Brain pericyte (primary cell): ENCODE measurements at regions not wholly inside any gene's neighbourhood (a gene's known extent, or its start where the extent isn't known, plus 50 kb on each side); places are given as distances from the start of the nearest gene placed in this dataset.
"Not testable (repeated sequence)": the region's sequence is repeated elsewhere in the genome, so short reads cannot be mapped to it uniquely, and the experiment has no call there.

Experiments
- DNase-seq: peaks from one replicate; pipeline ENCODE4 v3.0.0-alpha.2; 2012; ENCODE audit warnings: low read depth, low spot score

GRCh38 chr21:17264182-17264581, 248.7 kb upstream of the CXADR start:
- no peak for DNase-seq

GRCh38 chr21:17269760-17270159, 243.1 kb upstream of the CXADR start:
- no peak for DNase-seq

- peak; percentile 49 for DNase-seq
These were observed 242.6 kb upstream of the CXADR start for GRCh38 chr21:17270229-17270628.

- no peak for DNase-seq
These were observed 233.2 kb upstream of the CXADR start for GRCh38 chr21:17279663-17280062.

- DNase-seq = not testable (repeated sequence)
These were observed 219.8 kb upstream of the CXADR start for GRCh38 chr21:17293016-17293562.

GRCh38 chr21:17295997-17296396, 216.8 kb upstream of the CXADR start:
- DNase-seq = no peak

GRCh38 chr21:17299576-17299975, 213.3 kb upstream of the CXADR start:
- not testable (repeated sequence) for DNase-seq

- not testable (repeated sequence) for DNase-seq
These were observed 185.1 kb upstream of the CXADR start for GRCh38 chr21:17327715-17328114.

- DNase-seq = no peak
These were observed 178.4 kb upstream of the CXADR start for GRCh38 chr21:17334484-17334883.

- DNase-seq = no peak
These were observed 172.8 kb upstream of the CXADR start for GRCh38 chr21:17340081-17340480.

GRCh38 chr21:17343055-17343454, 169.8 kb upstream of the CXADR start:
- no peak for DNase-seq

GRCh38 chr21:17348357-17348756, 164.5 kb upstream of the CXADR start:
- DNase-seq = no peak

- no peak for DNase-seq
These were observed 164.0 kb upstream of the CXADR start for GRCh38 chr21:17348849-17349248.

- DNase-seq = no peak
These were observed 161.1 kb upstream of the CXADR start for GRCh38 chr21:17351766-17352165.

- DNase-seq = no peak
These were observed 159.7 kb upstream of the CXADR start for GRCh38 chr21:17352996-17353655.

- no peak for DNase-seq
These were observed 153.1 kb upstream of the CXADR start for GRCh38 chr21:17359781-17360180.

GRCh38 chr21:17368748-17369363, 144.0 kb upstream of the CXADR start:
- DNase-seq = no peak

GRCh38 chr21:17370263-17370662, 142.6 kb upstream of the CXADR start:
- no peak for DNase-seq

GRCh38 chr21:17370916-17371315, 141.9 kb upstream of the CXADR start:
- DNase-seq = no peak

- DNase-seq = no peak
These were observed 141.4 kb upstream of the CXADR start for GRCh38 chr21:17371450-17371849.

- no peak for DNase-seq
These were observed 140.6 kb upstream of the CXADR start for GRCh38 chr21:17372200-17372599.

GRCh38 chr21:17386498-17386897, 126.3 kb upstream of the CXADR start:
- no peak for DNase-seq

GRCh38 chr21:17387030-17387617, 125.7 kb upstream of the CXADR start:
- peak; percentile 10 for DNase-seq
